RWPE1 (cell line): ENCODE measurements at regions not wholly inside any gene's neighbourhood (a gene's known extent, or its start where the extent isn't known, plus 50 kb on each side); places are given as distances from the start of the nearest gene placed in this dataset.

ENCODE experiments used
- CTCF ChIA-PET: fragments of 350-600 bp; sonication (Branson Sonifier 250); formaldehyde crosslinking; extraction: SDS; loops from one replicate; lab custom pipeline; 2021; lab: Yijun Ruan, JAX
- POLR2A ChIA-PET: fragments of 400-600 bp; formaldehyde crosslinking; extraction: SDS; loops from one replicate; lab custom pipeline; 2020; ENCODE audit warnings: antibody characterized with exemption; ENCODE audit not compliant: low non-redundant PET; lab: Yijun Ruan, JAX
- DNase-seq: peaks from one replicate; pipeline ENCODE4 v3.0.0; 2012; ENCODE audit warnings: low spot score
- H3K27ac ChIP-seq: fragments of 450-650 bp; 2 replicates; pipeline ENCODE4 v1.5.1; 2017
- CTCF ChIP-seq: fragments of 450-650 bp; conservative IDR thresholded peaks from 2 replicates; pipeline ENCODE4 v1.5.1; 2017; ENCODE audit warnings: low read depth, mild to moderate bottlenecking

DNA sequence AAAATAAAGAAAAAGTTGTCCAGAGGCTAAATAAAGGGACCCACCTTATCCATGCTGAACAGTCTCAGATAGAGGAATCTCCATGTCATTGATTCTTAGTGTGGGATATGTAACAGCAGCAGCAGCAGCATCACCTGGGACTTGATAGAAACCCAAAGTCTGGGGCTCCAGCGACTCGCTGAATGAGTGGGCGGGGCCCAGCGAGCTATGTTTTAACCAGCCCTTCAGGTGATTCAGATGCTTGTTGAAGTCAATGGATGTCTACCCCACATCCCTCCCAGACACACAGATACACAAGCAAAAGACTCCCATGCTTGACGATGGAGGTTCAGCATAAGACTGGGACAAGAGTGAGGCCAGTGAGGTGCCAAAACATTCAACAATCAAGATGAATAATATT, 298.6 kb downstream of the UBE3D start:
- CTCF ChIA-PET: no interaction called here
- no peak for TF ChIP-seq CTCF

DNA sequence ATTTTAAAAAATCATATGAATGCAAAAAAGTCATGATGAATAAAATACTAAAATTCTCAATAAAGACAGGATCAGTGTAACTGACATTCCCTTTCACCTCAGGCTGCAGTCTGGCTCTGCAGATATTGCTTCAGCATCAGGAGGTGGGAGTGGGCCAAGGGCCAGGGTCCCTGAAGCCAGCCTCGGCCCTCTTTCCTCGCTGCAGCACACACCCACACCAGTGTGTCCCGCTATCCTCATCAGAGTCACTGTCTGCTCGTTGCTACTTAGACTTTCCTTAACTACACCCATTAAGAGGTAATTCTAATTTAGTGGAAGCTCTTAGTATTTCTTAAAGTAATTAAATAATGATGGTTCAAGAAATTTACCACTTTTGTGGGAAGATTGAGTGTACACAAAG, 298.2 kb downstream of the UBE3D start:
- CTCF ChIA-PET: no interaction called here
- H3K27ac ChIP-seq: no peak overlapping the region
- POLR2A ChIA-PET: no interaction called here
- no peak for DNase-seq
- TF ChIP-seq CTCF: no peak

More for the DNA sequence above, 298.6 kb downstream of the UBE3D start:
- POLR2A ChIA-PET: no interaction called here
- no peak overlapping the region for H3K27ac ChIP-seq
- no peak for DNase-seq

GRCh38 chr6:82772851-82773717, 292.6 kb downstream of the UBE3D start:
- CTCF ChIA-PET: interaction anchor here (0.6 kb wide), 1 partner anchor 156 kb away, joined by 3 read pairs; no protein-coding TSS in a partner anchor
- POLR2A ChIA-PET: no interaction called here
- no peak for DNase-seq

DNA sequence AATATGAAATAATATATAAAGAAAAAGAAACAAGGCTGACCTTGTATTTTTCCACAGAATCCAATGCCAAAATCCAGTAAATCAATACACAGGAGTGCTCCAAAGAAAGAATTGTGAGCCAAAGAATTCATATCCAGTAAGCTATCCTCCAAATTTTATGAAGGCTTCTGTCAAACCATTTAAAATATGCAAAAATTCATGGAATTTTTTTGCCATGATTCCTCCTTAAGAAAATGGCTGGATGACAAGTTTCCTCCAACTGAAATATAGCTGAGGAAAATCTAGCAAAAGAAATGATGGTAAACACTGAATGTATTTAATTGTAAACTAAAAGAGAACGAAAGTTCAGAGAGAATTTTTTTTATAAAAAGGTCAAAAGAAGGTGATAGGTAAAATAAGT, 290.3 kb downstream of the UBE3D start:
- no peak for TF ChIP-seq CTCF
- CTCF ChIA-PET: no interaction called here
- POLR2A ChIA-PET: no interaction called here
- no peak overlapping the region for H3K27ac ChIP-seq
- no peak for DNase-seq

More at GRCh38 chr6:82772851-82773717, 292.6 kb downstream of the UBE3D start:
- no peak overlapping the region for H3K27ac ChIP-seq
- TF ChIP-seq CTCF: no peak

DNA sequence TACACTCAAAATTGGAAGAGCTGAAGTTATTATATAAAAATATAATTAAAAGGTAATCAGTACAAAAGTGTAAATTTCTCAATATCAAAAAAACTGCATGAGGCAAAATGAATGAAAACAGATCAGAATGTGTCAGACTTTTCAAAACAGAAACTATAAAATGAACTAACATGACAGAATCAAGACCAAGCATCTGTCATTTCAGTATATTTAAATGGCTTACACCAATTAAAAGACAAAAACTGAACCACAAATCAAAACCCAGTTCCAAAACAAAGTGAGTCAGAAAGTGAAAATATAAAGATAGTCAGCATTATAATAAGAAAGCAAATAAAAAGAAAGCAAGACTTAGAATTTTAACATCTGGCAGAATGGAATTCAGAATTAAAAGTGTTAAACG, 289.7 kb downstream of the UBE3D start:
- POLR2A ChIA-PET: no interaction called here
- TF ChIP-seq CTCF: no peak
- H3K27ac ChIP-seq: no peak overlapping the region
- DNase-seq: no peak
- CTCF ChIA-PET: no interaction called here

- H3K27ac ChIP-seq: no peak overlapping the region
Observed at GRCh38 chr6:82779041-82779440, 286.6 kb downstream of the UBE3D start.

More at GRCh38 chr6:82779041-82779440, 286.6 kb downstream of the UBE3D start:
- DNase-seq: no peak
- ChIA-PET POLR2A (no interaction called here), CTCF (interaction anchor here (0.7 kb wide), 1 partner anchor 17 kb away, joined by 3 read pairs; no protein-coding TSS in a partner anchor)
- no peak for TF ChIP-seq CTCF
